AG04450 (cell line): ENCODE measurements at regions not wholly inside any gene's neighbourhood (a gene's known extent, or its start where the extent isn't known, plus 50 kb on each side); places are given as distances from the start of the nearest gene placed in this dataset.

Experiments
- CTCF ChIA-PET: fragments of 300-600, 350-600 bp; formaldehyde crosslinking; extraction: SDS; loops from one replicate; lab custom pipeline; 2022; ENCODE audit warnings: antibody characterized with exemption, inconsistent platforms; lab: Charles Lee
- POLR2A ChIA-PET: fragments of 350-600 bp; formaldehyde crosslinking; extraction: SDS; loops from one replicate; lab custom pipeline; 2021; ENCODE audit warnings: antibody characterized with exemption, inconsistent platforms; lab: Yijun Ruan, JAX
- DNase-seq: peaks from one replicate; pipeline ENCODE4 v3.0.0-alpha.2; 2011; ENCODE audit warnings: low read depth, low spot score
- H3K27ac ChIP-seq: one replicate; pipeline ENCODE4 v1.5.1; 2012; ENCODE audit warnings: low read depth, low read length, control low read depth
- H3K27me3 ChIP-seq: one replicate; pipeline ENCODE4 v1.6.0; 2012; ENCODE audit warnings: low read length; ENCODE audit not compliant: control insufficient read depth, insufficient read depth
- H3K4me3 ChIP-seq: 2 replicates; pipeline ENCODE4 v1.5.1; 2011; ENCODE audit warnings: mild to moderate bottlenecking, low read depth, low read length, control low read depth
- H3K9me3 ChIP-seq: 2 replicates; pipeline ENCODE4 v1.5.1; 2012; ENCODE audit warnings: low read length; ENCODE audit not compliant: control insufficient read depth, insufficient read depth
- CTCF ChIP-seq: IDR thresholded peaks from 2 replicates; pipeline ENCODE4 v1.5.1; 2011; ENCODE audit warnings: low read depth, low read length, control low read depth, inconsistent platforms

- H3K4me3 ChIP-seq: no peak overlapping the region
- H3K27ac ChIP-seq: no peak overlapping the region
- no peak for TF ChIP-seq CTCF
- no peaks in the 10 kb centered on the region for H3K27me3 ChIP-seq
- ChIA-PET POLR2A (no interaction called here), CTCF (no interaction called here)
- no peak for DNase-seq
- H3K9me3 ChIP-seq: peaks cover 17% of the 10 kb centered on the region
Observed at GRCh38 chr7:110522061-110522760, 568.7 kb upstream of the LRRN3 start.

GRCh38 chr7:110522761-110523200, 568.1 kb upstream of the LRRN3 start:
- no peak overlapping the region for H3K4me3 ChIP-seq
- ChIA-PET POLR2A (no interaction called here), CTCF (no interaction called here)
- no peak for TF ChIP-seq CTCF
- H3K9me3 ChIP-seq: peaks cover 17% of the 10 kb centered on the region
- no peak for DNase-seq
- no peak overlapping the region for H3K27ac ChIP-seq
- no peaks in the 10 kb centered on the region for H3K27me3 ChIP-seq

GRCh38 chr7:110529175-110529574, 561.8 kb upstream of the LRRN3 start:
- Histone ChIP-seq H3K27me3 (no peaks in the 10 kb centered on the region), H3K27ac (no peak overlapping the region), H3K4me3 (no peak overlapping the region), H3K9me3 (peaks cover 3% of the 10 kb centered on the region; the same call in 1 of the 2 replicates)
- ChIA-PET CTCF (no interaction called here), POLR2A (no interaction called here)
- no peak for TF ChIP-seq CTCF
- no peak for DNase-seq

GRCh38 chr7:110531186-110531585, 559.7 kb upstream of the LRRN3 start:
- Histone ChIP-seq H3K27me3 (no peaks in the 10 kb centered on the region), H3K9me3 (peaks cover 3% of the 10 kb centered on the region; the same call in 1 of the 2 replicates), H3K27ac (no peak overlapping the region), H3K4me3 (no peak overlapping the region)
- DNase-seq: no peak
- CTCF ChIA-PET: no interaction called here
- POLR2A ChIA-PET: no interaction called here
- no peak for TF ChIP-seq CTCF

GRCh38 chr7:110534241-110534931, 556.5 kb upstream of the LRRN3 start:
- TF ChIP-seq CTCF: peak; percentile 23
- Histone ChIP-seq H3K27ac (peak overlapping the region; percentile 69), H3K4me3 (no peak overlapping the region), H3K9me3 (peaks cover 3% of the 10 kb centered on the region; the same call in 1 of the 2 replicates), H3K27me3 (no peaks in the 10 kb centered on the region)
- DNase-seq: peak; percentile 38
- POLR2A ChIA-PET: interaction anchor here (0.7 kb wide), 1 partner anchor 40 kb away, joined by 3 read pairs; no protein-coding TSS in a partner anchor
- CTCF ChIA-PET: no interaction called here
